ENCODE measurements at regions not wholly inside any gene's neighbourhood (a gene's known extent, or its start where the extent isn't known, plus 50 kb on each side); places are given as distances from the start of the nearest gene placed in this dataset.

- H3K27me3 Mint-ChIP-seq: peaks cover 22% of the 10 kb centered on the region
- peaks cover 6% of the 10 kb centered on the region for H3K9me3 Mint-ChIP-seq
- no peak overlapping the region for H3K4me3 Mint-ChIP-seq
Measured at GRCh38 chr3:43978708-43979107, 263.0 kb upstream of the TOPAZ1 start.

DNA sequence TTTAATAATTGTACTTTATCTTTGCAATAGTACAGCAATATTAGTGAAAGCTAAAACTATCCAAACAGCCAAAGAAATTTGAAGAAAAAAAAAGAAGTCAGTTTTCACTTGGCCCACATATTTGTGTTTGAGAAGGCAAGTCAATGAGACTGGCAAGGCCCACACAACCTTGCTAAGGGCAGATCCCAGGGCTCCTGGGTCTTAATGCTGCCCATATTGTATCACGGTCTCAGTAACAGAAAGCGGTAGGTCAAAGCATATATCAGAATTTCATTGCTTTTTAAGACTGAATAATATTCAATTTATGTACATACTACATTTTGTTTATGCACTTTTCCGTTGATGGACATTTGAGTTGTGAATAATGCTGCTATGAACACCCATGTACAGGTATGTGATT, 262.0 kb upstream of the TOPAZ1 start:
- no peak overlapping the region for H3K27ac Mint-ChIP-seq
- no peaks in the 10 kb centered on the region for H3K4me1 Mint-ChIP-seq
- H3K27me3 Mint-ChIP-seq: peaks cover 26% of the 10 kb centered on the region
- DNase-seq: no peak
- no peak overlapping the region for H3K4me3 Mint-ChIP-seq
- no peaks in the 10 kb centered on the region for H3K36me3 Mint-ChIP-seq
- H3K9me3 Mint-ChIP-seq: peaks cover 6% of the 10 kb centered on the region

More at GRCh38 chr3:43978708-43979107, 263.0 kb upstream of the TOPAZ1 start:
- H3K4me1 Mint-ChIP-seq: no peaks in the 10 kb centered on the region
- no peak overlapping the region for H3K27ac Mint-ChIP-seq
- no peaks in the 10 kb centered on the region for H3K36me3 Mint-ChIP-seq
- DNase-seq: no peak

- H3K36me3 Mint-ChIP-seq: peaks cover 4% of the 10 kb centered on the region
- H3K4me1 Mint-ChIP-seq: peaks cover 36% of the 10 kb centered on the region
- H3K27me3 Mint-ChIP-seq: peaks cover 88% of the 10 kb centered on the region
- no peak overlapping the region for H3K27ac Mint-ChIP-seq
- H3K9me3 Mint-ChIP-seq: peaks cover 12% of the 10 kb centered on the region
- DNase-seq: peak; percentile 36
- H3K4me3 Mint-ChIP-seq: peak overlapping the region; percentile 69
Measured at GRCh38 chr3:43994657-43995546, 246.8 kb upstream of the TOPAZ1 start.

- H3K27ac Mint-ChIP-seq: no peak overlapping the region
- H3K36me3 Mint-ChIP-seq: peaks cover 4% of the 10 kb centered on the region
- peaks cover 36% of the 10 kb centered on the region for H3K4me1 Mint-ChIP-seq
- peak; percentile 12 for DNase-seq
- H3K9me3 Mint-ChIP-seq: peaks cover 9% of the 10 kb centered on the region
- H3K27me3 Mint-ChIP-seq: peaks cover 93% of the 10 kb centered on the region
- peak overlapping the region; percentile 77 for H3K4me3 Mint-ChIP-seq
Measured at GRCh38 chr3:43995547-43996378, 245.9 kb upstream of the TOPAZ1 start.

GRCh38 chr3:43996379-43997301, 245.0 kb upstream of the TOPAZ1 start:
- DNase-seq: peak; percentile 31
- Mint-ChIP-seq H3K27me3 (peaks cover 93% of the 10 kb centered on the region), H3K36me3 (peaks cover under 1% of the 10 kb centered on the region), H3K9me3 (peaks cover 4% of the 10 kb centered on the region), H3K4me3 (peak overlapping the region; percentile 77), H3K27ac (no peak overlapping the region), H3K4me1 (peaks cover 36% of the 10 kb centered on the region)

DNA sequence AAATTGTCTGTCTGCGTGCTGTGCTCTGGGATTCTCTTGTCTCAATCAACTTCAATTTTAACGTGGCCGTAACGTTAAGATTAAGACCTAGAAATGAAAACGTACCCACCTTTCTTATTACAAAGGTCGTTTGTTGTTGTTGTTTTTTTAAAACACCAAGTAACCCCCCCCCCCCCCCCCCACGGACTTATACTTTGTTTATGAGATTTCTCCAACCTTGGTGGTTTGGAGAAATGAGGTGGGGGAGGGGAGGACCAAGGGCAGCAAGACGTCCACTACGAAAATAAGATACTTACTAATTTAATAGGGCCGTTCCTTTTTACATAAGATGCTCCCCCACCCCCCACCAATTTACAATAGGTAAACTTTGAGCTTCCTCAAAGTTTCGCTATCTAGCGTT, 244.4 kb upstream of the TOPAZ1 start:
- no peak overlapping the region for H3K27ac Mint-ChIP-seq

GRCh38 chr3:43997788-43998369, 243.8 kb upstream of the TOPAZ1 start:
- Mint-ChIP-seq H3K4me3 (peak overlapping the region; percentile 77), H3K9me3 (peaks cover 4% of the 10 kb centered on the region), H3K27ac (no peak overlapping the region), H3K4me1 (peaks cover 36% of the 10 kb centered on the region), H3K36me3 (no peaks in the 10 kb centered on the region), H3K27me3 (peaks cover 93% of the 10 kb centered on the region)
- DNase-seq: peak; percentile 15

More for the DNA sequence above, 244.4 kb upstream of the TOPAZ1 start:
- peaks cover 4% of the 10 kb centered on the region for H3K9me3 Mint-ChIP-seq
- no peak for DNase-seq
- peak overlapping the region; percentile 77 for H3K4me3 Mint-ChIP-seq
- peaks cover 36% of the 10 kb centered on the region for H3K4me1 Mint-ChIP-seq
- no peaks in the 10 kb centered on the region for H3K36me3 Mint-ChIP-seq
- H3K27me3 Mint-ChIP-seq: peaks cover 91% of the 10 kb centered on the region

DNA sequence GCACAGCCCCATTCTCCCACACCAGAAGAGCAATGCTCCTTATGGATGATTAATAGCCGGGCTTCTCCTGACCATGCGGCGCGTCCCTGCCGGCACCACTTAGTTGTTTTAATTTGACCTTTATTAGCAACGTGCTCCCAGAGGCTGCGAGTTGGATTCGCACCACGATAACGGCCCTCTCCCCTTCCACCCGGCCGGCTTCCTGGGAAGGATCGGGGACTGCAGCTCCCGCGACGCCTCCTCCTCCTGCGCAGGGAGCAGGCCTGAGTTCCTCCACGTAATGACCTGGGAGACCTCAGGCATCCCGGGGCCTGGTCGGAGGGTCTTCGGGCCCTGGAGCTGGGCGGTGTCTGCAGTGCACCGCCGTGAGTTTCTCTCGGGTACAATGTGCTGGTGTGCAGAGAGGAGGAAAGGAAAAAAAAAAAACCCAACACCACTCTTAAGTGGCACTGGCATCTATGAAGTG, 243.3 kb upstream of the TOPAZ1 start:
- Mint-ChIP-seq H3K36me3 (no peaks in the 10 kb centered on the region), H3K4me3 (peak overlapping the region; percentile 77), H3K27me3 (peaks cover 93% of the 10 kb centered on the region), H3K27ac (no peak overlapping the region), H3K4me1 (peaks cover 36% of the 10 kb centered on the region), H3K9me3 (peaks cover 3% of the 10 kb centered on the region)
- no peak for DNase-seq

DNA sequence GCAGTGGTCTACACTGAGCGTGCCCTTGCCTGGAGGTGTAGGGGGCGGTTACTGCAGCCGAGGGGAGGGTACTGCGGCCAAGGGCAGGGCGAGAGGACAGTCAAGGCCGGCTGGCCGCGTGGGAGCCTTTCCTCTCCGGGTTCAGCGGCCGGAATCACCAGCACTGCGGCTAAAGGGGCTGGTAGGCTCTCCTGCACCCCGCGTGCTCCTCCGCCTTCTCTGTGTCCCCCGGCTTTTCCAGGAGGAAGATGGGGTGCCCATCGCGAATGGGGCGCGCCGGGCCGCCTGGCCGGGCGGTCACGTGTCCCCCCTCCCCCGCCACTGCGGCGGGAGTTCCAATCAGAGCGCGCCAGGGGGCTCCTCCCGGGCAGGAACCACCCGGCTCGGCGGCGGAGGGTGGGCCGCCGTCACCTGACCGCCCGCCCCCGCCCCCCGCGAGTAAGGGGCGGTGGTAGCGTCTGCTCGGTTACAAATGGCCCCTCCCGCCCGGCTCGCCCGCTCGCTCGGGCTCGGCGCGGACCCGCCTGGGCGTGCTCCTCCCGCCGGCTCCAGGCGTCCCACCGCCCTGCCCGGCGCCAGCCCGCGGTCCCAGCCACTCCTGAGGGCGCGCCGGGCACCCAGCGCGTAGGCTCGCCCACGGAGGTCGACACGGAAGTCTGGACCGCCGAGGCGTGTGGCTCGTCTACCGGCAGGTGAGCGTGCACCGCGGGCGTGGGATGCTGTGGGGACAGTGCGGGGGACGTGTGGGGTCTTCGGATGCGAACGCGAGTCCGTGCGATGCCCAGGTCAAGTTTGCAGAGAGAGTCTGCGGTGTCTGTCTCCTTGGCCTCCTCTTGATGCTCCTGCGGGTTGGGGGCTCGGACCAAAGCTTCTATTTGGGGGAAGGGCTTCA, 242.6 kb upstream of the TOPAZ1 start:
- Mint-ChIP-seq H3K27me3 (peaks cover 93% of the 10 kb centered on the region), H3K4me3 (peak overlapping the region; percentile 77), H3K4me1 (peaks cover 36% of the 10 kb centered on the region), H3K9me3 (peaks cover 3% of the 10 kb centered on the region), H3K36me3 (no peaks in the 10 kb centered on the region), H3K27ac (no peak overlapping the region)
- DNase-seq: peak; percentile 24

GRCh38 chr3:43999728-44000319, 241.9 kb upstream of the TOPAZ1 start:
- H3K4me1 Mint-ChIP-seq: peaks cover 32% of the 10 kb centered on the region
- peaks cover 92% of the 10 kb centered on the region for H3K27me3 Mint-ChIP-seq
- DNase-seq: no peak
- no peaks in the 10 kb centered on the region for H3K36me3 Mint-ChIP-seq
- peaks cover 3% of the 10 kb centered on the region for H3K9me3 Mint-ChIP-seq
- no peak overlapping the region for H3K27ac Mint-ChIP-seq
- peak overlapping the region; percentile 50 for H3K4me3 Mint-ChIP-seq

GRCh38 chr3:44000586-44000985, 241.1 kb upstream of the TOPAZ1 start:
- Mint-ChIP-seq H3K27me3 (peaks cover 93% of the 10 kb centered on the region), H3K4me3 (no peak overlapping the region), H3K36me3 (no peaks in the 10 kb centered on the region), H3K9me3 (peaks cover 3% of the 10 kb centered on the region), H3K4me1 (peaks cover 32% of the 10 kb centered on the region), H3K27ac (no peak overlapping the region)
- DNase-seq: no peak

- no peak for DNase-seq
- H3K36me3 Mint-ChIP-seq: no peaks in the 10 kb centered on the region
- H3K9me3 Mint-ChIP-seq: peaks cover 3% of the 10 kb centered on the region
- H3K27me3 Mint-ChIP-seq: peaks cover 91% of the 10 kb centered on the region
- H3K27ac Mint-ChIP-seq: no peak overlapping the region
- no peak overlapping the region for H3K4me3 Mint-ChIP-seq
- H3K4me1 Mint-ChIP-seq: peaks cover 28% of the 10 kb centered on the region
Measured at GRCh38 chr3:44001072-44001471, 240.6 kb upstream of the TOPAZ1 start.

GRCh38 chr3:44003801-44004200, 237.9 kb upstream of the TOPAZ1 start:
- H3K4me1 Mint-ChIP-seq: peaks cover 3% of the 10 kb centered on the region
- H3K36me3 Mint-ChIP-seq: no peaks in the 10 kb centered on the region
- no peak overlapping the region for H3K27ac Mint-ChIP-seq
- H3K9me3 Mint-ChIP-seq: peaks cover 3% of the 10 kb centered on the region
- no peak overlapping the region for H3K4me3 Mint-ChIP-seq
- peaks cover 75% of the 10 kb centered on the region for H3K27me3 Mint-ChIP-seq
- no peak for DNase-seq
